H9 (cell line): ENCODE measurements at regions not wholly inside any gene's neighbourhood (a gene's known extent, or its start where the extent isn't known, plus 50 kb on each side); places are given as distances from the start of the nearest gene placed in this dataset.

ENCODE experiments used
- DNase-seq: peaks from one replicate; pipeline ENCODE4 v3.0.0-alpha.2; 2017
- H2AFZ ChIP-seq: one replicate; pipeline ENCODE4 v1.6.1; 2013; ENCODE audit warnings: mild to moderate bottlenecking, low read length, control low read depth, moderate library complexity
- H2AK5ac ChIP-seq: 2 replicates; pipeline ENCODE4 v1.6.1; 2013; ENCODE audit warnings: low read length, control low read depth, mixed read lengths; ENCODE audit not compliant: insufficient read length
- H2BK120ac ChIP-seq: one replicate; pipeline ENCODE4 v1.6.1; 2013; ENCODE audit warnings: low read depth, mild to moderate bottlenecking, low read length, control low read depth, inconsistent platforms; ENCODE audit not compliant: poor library complexity, severe bottlenecking
- H2BK12ac ChIP-seq: 2 replicates; pipeline ENCODE4 v1.6.1; 2013; ENCODE audit warnings: low read length, control low read depth, mixed read lengths, low read depth; ENCODE audit not compliant: insufficient read length
- H2BK15ac ChIP-seq: 2 replicates; pipeline ENCODE4 v1.6.1; 2013; ENCODE audit warnings: low read depth, low read length, control low read depth
- H2BK20ac ChIP-seq: one replicate; pipeline ENCODE4 v1.6.1; 2013; ENCODE audit warnings: low read depth, mild to moderate bottlenecking, low read length, control low read depth, inconsistent platforms; ENCODE audit not compliant: poor library complexity, severe bottlenecking
- H2BK5ac ChIP-seq: 2 replicates; pipeline ENCODE4 v1.6.1; 2013; ENCODE audit warnings: low read length, control low read depth, mixed read lengths; ENCODE audit not compliant: insufficient read length
- H3K14ac ChIP-seq: 2 replicates; pipeline ENCODE4 v1.6.1; 2013; ENCODE audit warnings: low read length, control low read depth; ENCODE audit not compliant: insufficient read depth
- H3K18ac ChIP-seq: 2 replicates; pipeline ENCODE4 v1.6.1; 2013; ENCODE audit warnings: low read depth, mild to moderate bottlenecking, mixed read lengths, low read length, control low read depth; ENCODE audit not compliant: insufficient read length
- H3K23ac ChIP-seq: 2 replicates; pipeline ENCODE4 v1.6.1; 2013; ENCODE audit warnings: low read length, control low read depth, mixed read lengths, low read depth; ENCODE audit not compliant: insufficient read length
- H3K23me2 ChIP-seq: 2 replicates; pipeline ENCODE4 v1.6.1; 2013; ENCODE audit warnings: low read depth, mild to moderate bottlenecking, mixed read lengths, low read length, control low read depth; ENCODE audit not compliant: insufficient read length, poor library complexity, severe bottlenecking
- H3K27ac ChIP-seq: 2 replicates; pipeline ENCODE4 v1.5.1; 2013; ENCODE audit warnings: low read length, control low read depth, mixed read lengths, low read depth; ENCODE audit not compliant: insufficient read length
- H3K27me3 ChIP-seq: 2 replicates; pipeline ENCODE4 v1.6.1; 2013; ENCODE audit warnings: low read length, control low read depth, inconsistent platforms; ENCODE audit not compliant: insufficient read depth
- H3K4ac ChIP-seq: 2 replicates; pipeline ENCODE4 v1.6.1; 2013; ENCODE audit warnings: low read depth, mild to moderate bottlenecking, control low read depth, inconsistent platforms, low read length, moderate library complexity
- H3K4me1 ChIP-seq: 2 replicates; pipeline ENCODE4 v1.6.1; 2013; ENCODE audit warnings: low read length, control low read depth, inconsistent platforms; ENCODE audit not compliant: insufficient read depth
- H3K4me2 ChIP-seq: 2 replicates; pipeline ENCODE4 v1.6.1; 2013; ENCODE audit warnings: low read length, control low read depth, mixed read lengths; ENCODE audit not compliant: insufficient read length, insufficient read depth
- H3K56ac ChIP-seq: 2 replicates; pipeline ENCODE4 v1.6.1; 2013; ENCODE audit warnings: low read depth, mild to moderate bottlenecking, mixed read lengths, low read length, control low read depth; ENCODE audit not compliant: insufficient read length
- H3K79me1 ChIP-seq: 2 replicates; pipeline ENCODE4 v1.6.1; 2013; ENCODE audit warnings: low read depth, mild to moderate bottlenecking, moderate library complexity, low read length, control low read depth, inconsistent platforms; ENCODE audit not compliant: insufficient read depth, poor library complexity, severe bottlenecking
- H3K79me2 ChIP-seq: 2 replicates; pipeline ENCODE4 v1.6.1; 2013; ENCODE audit warnings: low read length, control low read depth, inconsistent platforms; ENCODE audit not compliant: insufficient read depth
- H3K9ac ChIP-seq: 2 replicates; pipeline ENCODE4 v1.6.1; 2013; ENCODE audit warnings: low read length, control low read depth, mixed read lengths; ENCODE audit not compliant: insufficient read length; ENCODE audit errors: extremely low read depth
- H3K9me3 ChIP-seq: one replicate; pipeline ENCODE4 v1.6.1; 2013; ENCODE audit warnings: low read depth, low read length, inconsistent platforms; ENCODE audit not compliant: control insufficient read depth
- H3T11ph ChIP-seq: one replicate; pipeline ENCODE4 v1.6.1; 2013; ENCODE audit warnings: mild to moderate bottlenecking, low read length, control low read depth, inconsistent platforms
- H4K20me1 ChIP-seq: one replicate; pipeline ENCODE4 v1.6.1; 2013; ENCODE audit not compliant: control insufficient read depth, insufficient read length, insufficient read depth
- H4K5ac ChIP-seq: 2 replicates; pipeline ENCODE4 v1.6.1; 2013; ENCODE audit warnings: low read depth, mild to moderate bottlenecking, mixed read lengths, low read length, control low read depth; ENCODE audit not compliant: insufficient read length
- H4K8ac ChIP-seq: replicated peaks from 2 replicates; pipeline ENCODE4 v1.6.1; 2013; ENCODE audit warnings: low read length, control low read depth, mixed read lengths, low read depth; ENCODE audit not compliant: insufficient read length
- H4K91ac ChIP-seq: 2 replicates; pipeline ENCODE4 v1.6.1; 2013; ENCODE audit warnings: low read depth, mild to moderate bottlenecking, moderate library complexity, mixed read lengths, low read length, control low read depth; ENCODE audit not compliant: insufficient read length
- H3K27ac Mint-ChIP-seq, 3 experiments: 2 replicates in 2 of 3; 3 replicates in 1 of 3; pipeline ENCODE4 v1.8.0; 2020 to 2021; ENCODE audit warnings: mixed read lengths in 3 of 3, mild to moderate bottlenecking in 1 of 3, moderate library complexity in 1 of 3
- H3K27me3 Mint-ChIP-seq: 2 replicates; pipeline ENCODE4 v1.8.0; 2021; ENCODE audit warnings: low read depth, mild to moderate bottlenecking, moderate library complexity, mixed read lengths
- H3K36me3 Mint-ChIP-seq, 3 experiments: 2 replicates in 2 of 3; 3 replicates in 1 of 3; pipeline ENCODE4 v1.8.0; 2020 to 2021; ENCODE audit warnings: low read depth in 3 of 3, mixed read lengths in 3 of 3; ENCODE audit not compliant: insufficient read depth in 1 of 3
- H3K4me1 Mint-ChIP-seq, 2 experiments: 2 replicates each; pipeline ENCODE4 v1.8.0; 2020; ENCODE audit warnings: mixed read lengths in 2 of 2
- H3K4me3 Mint-ChIP-seq, 2 experiments: 2 replicates in 1 of 2; 3 replicates in 1 of 2; pipeline ENCODE4 v1.8.0; 2020 to 2021; ENCODE audit warnings: mild to moderate bottlenecking in 2 of 2, mixed read lengths in 2 of 2, moderate library complexity in 1 of 2
- H3K9me3 Mint-ChIP-seq, 2 experiments: 2 replicates in 1 of 2; 3 replicates in 1 of 2; pipeline ENCODE4 v1.8.0; 2020; ENCODE audit warnings: mild to moderate bottlenecking in 2 of 2, mixed read lengths in 2 of 2, moderate library complexity in 1 of 2
- WGBS: extraction: QIAGEN DNeasy Blood & Tissue Kit; methylation state at CpG from one replicate; pipeline ENCODE4 v1.1.7; 2013; ENCODE audit warnings: missing lambda C conversion rate, low lambda C conversion rate, mixed read lengths; ENCODE audit not compliant: insufficient read length; ENCODE audit errors: extremely low coverage; 5-methylcytosine and 5-hydroxymethylcytosine counted together
- TF ChIP-seq, protein P1 (sequence below): fragments of 200-600 bp; sonication (generic); conservative IDR thresholded peaks from 3 replicates; pipeline ENCODE4 v1.8.0; 2021; ENCODE audit warnings: antibody characterized with exemption, mild to moderate bottlenecking

GRCh38 chr13:31638577-31638976, 100.7 kb upstream of the RXFP2 start:
- Histone ChIP-seq H2BK5ac (no peak overlapping the region), H2AK5ac (no peak overlapping the region), H3K18ac (no peak overlapping the region), H4K20me1 (no peaks in the 10 kb centered on the region), H4K91ac (no peak overlapping the region), H3K9me3 (peaks cover 12% of the 10 kb centered on the region), H2BK15ac (no peak overlapping the region), H3K27ac (no peak overlapping the region), H3K4me2 (no peak overlapping the region), H3K79me2 (no peaks in the 10 kb centered on the region), H3T11ph (no peak overlapping the region), H2AFZ (no peak overlapping the region), H3K9ac (no peak overlapping the region), H3K56ac (no peak overlapping the region), H3K79me1 (no peaks in the 10 kb centered on the region), H3K4me1 (no peaks in the 10 kb centered on the region), H2BK12ac (no peak overlapping the region), H3K4ac (no peak overlapping the region), H2BK20ac (no peak overlapping the region), H3K14ac (no peak overlapping the region), H3K27me3 (no peaks in the 10 kb centered on the region), H3K23ac (no peak overlapping the region), H3K23me2 (no peaks in the 10 kb centered on the region), H4K5ac (no peak overlapping the region), H2BK120ac (no peak overlapping the region), H4K8ac (no peak overlapping the region)
- Mint-ChIP-seq H3K9me3 (peaks cover 61 to 63% of the 10 kb centered on the region in 2 experiments), H3K27me3 (no peaks in the 10 kb centered on the region; the same call in 1 of the 2 replicates), H3K36me3 (peaks cover 23 to 60% (median 42%) of the 10 kb centered on the region in 3 experiments), H3K4me3 (no peak overlapping the region), H3K4me1 (no peaks in the 10 kb centered on the region), H3K27ac (no peak overlapping the region)
- DNase-seq = no peak
- WGBS = no CpG with 5 or more reads among the region's 1 CpG
- TF ChIP-seq, protein P1, sequence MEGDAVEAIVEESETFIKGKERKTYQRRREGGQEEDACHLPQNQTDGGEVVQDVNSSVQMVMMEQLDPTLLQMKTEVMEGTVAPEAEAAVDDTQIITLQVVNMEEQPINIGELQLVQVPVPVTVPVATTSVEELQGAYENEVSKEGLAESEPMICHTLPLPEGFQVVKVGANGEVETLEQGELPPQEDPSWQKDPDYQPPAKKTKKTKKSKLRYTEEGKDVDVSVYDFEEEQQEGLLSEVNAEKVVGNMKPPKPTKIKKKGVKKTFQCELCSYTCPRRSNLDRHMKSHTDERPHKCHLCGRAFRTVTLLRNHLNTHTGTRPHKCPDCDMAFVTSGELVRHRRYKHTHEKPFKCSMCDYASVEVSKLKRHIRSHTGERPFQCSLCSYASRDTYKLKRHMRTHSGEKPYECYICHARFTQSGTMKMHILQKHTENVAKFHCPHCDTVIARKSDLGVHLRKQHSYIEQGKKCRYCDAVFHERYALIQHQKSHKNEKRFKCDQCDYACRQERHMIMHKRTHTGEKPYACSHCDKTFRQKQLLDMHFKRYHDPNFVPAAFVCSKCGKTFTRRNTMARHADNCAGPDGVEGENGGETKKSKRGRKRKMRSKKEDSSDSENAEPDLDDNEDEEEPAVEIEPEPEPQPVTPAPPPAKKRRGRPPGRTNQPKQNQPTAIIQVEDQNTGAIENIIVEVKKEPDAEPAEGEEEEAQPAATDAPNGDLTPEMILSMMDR = no peak
